Neural cell (in vitro differentiated cells): ENCODE measurements at regions not wholly inside any gene's neighbourhood (a gene's known extent, or its start where the extent isn't known, plus 50 kb on each side); places are given as distances from the start of the nearest gene placed in this dataset.
"Not testable (repeated sequence)": the region's sequence is repeated elsewhere in the genome, so short reads cannot be mapped to it uniquely, and the experiment has no call there.

ENCODE experiments used
- EP300 ChIP-seq: fragments of 450-650 bp; conservative IDR thresholded peaks from 2 replicates; pipeline ENCODE4 v1.6.1; 2014; ENCODE audit warnings: antibody characterized with exemption, mild to moderate bottlenecking, moderate library complexity; ENCODE audit not compliant: poor library complexity, severe bottlenecking
- POLR2AphosphoS5 ChIP-seq: IDR thresholded peaks from 2 replicates; pipeline ENCODE4 v1.6.1; 2012
- TF ChIP-seq, protein P1 (sequence below): fragments of 450-650 bp; IDR thresholded peaks from 2 replicates; pipeline ENCODE4 v1.5.1; 2014; ENCODE audit warnings: antibody characterized with exemption, mild to moderate bottlenecking, moderate library complexity; ENCODE audit not compliant: poor library complexity, severe bottlenecking

DNA sequence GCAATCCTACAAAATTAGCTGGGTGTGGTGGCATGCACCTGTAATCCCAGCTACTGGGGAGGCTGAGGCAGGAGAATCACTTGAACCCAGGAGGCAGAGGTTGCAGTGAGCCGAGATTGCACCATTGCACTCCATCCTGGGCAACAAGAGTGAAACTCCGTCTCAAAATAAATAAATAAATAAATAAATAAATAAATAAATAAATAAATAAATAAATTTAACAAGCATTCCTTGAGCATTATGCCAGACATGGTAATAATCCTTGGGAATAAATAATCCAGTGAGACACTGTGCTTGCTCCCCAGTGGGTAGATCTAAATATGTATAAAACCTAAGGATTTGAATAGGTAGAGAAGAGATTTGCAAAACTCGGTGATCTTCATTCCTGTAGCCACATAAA is 228.4 kb downstream of the MAGEB5 start:
- TF ChIP-seq, protein P1, sequence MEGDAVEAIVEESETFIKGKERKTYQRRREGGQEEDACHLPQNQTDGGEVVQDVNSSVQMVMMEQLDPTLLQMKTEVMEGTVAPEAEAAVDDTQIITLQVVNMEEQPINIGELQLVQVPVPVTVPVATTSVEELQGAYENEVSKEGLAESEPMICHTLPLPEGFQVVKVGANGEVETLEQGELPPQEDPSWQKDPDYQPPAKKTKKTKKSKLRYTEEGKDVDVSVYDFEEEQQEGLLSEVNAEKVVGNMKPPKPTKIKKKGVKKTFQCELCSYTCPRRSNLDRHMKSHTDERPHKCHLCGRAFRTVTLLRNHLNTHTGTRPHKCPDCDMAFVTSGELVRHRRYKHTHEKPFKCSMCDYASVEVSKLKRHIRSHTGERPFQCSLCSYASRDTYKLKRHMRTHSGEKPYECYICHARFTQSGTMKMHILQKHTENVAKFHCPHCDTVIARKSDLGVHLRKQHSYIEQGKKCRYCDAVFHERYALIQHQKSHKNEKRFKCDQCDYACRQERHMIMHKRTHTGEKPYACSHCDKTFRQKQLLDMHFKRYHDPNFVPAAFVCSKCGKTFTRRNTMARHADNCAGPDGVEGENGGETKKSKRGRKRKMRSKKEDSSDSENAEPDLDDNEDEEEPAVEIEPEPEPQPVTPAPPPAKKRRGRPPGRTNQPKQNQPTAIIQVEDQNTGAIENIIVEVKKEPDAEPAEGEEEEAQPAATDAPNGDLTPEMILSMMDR: not testable (repeated sequence)
- TF ChIP-seq POLR2AphosphoS5, EP300: not testable (repeated sequence)
